GM23338 (cell line): ENCODE measurements at regions not wholly inside any gene's neighbourhood (a gene's known extent, or its start where the extent isn't known, plus 50 kb on each side); places are given as distances from the start of the nearest gene placed in this dataset.

Experiments
- ATAC-seq: fragments of 200-7000 bp; cut with Tn5 transposase; 3 replicates; pipeline ENCODE4 v1.9.1; 2020
- DNase-seq: peaks from one replicate; pipeline ENCODE4 v3.0.0-alpha.2; 2015; ENCODE audit warnings: low spot score
- H2AFZ ChIP-seq: fragments of 200-600 bp; sonication (generic); 2 replicates; pipeline ENCODE4 v1.8.0; 2016; ENCODE audit warnings: antibody characterized with exemption, mild to moderate bottlenecking, moderate library complexity
- H3F3A ChIP-seq: fragments of 200-600 bp; sonication (generic); replicated peaks from 2 replicates; pipeline ENCODE4 v1.8.0; 2017; ENCODE audit warnings: antibody characterized with exemption, mixed run types, low read depth
- H3K27ac ChIP-seq: fragments of 200-600 bp; sonication (generic); 2 replicates; pipeline ENCODE4 v1.6.1; 2016; ENCODE audit warnings: low read depth
- H3K27me3 ChIP-seq: fragments of 200-600 bp; sonication (generic); 2 replicates; pipeline ENCODE4 v1.8.0; 2016; ENCODE audit warnings: mild to moderate bottlenecking, mixed run types, moderate library complexity; ENCODE audit not compliant: insufficient read depth
- H3K36me3 ChIP-seq: fragments of 200-600 bp; sonication (generic); 2 replicates; pipeline ENCODE4 v1.8.0; 2016; ENCODE audit warnings: mild to moderate bottlenecking; ENCODE audit not compliant: insufficient read depth
- H3K4me1 ChIP-seq: fragments of 200-600 bp; sonication (generic); 2 replicates; pipeline ENCODE4 v1.8.0; 2016; ENCODE audit warnings: mild to moderate bottlenecking, moderate library complexity; ENCODE audit not compliant: insufficient read depth
- H3K4me2 ChIP-seq: fragments of 200-600 bp; sonication (generic); 2 replicates; pipeline ENCODE4 v1.7.1; 2017; ENCODE audit warnings: mixed run types
- H3K4me3 ChIP-seq: fragments of 200-600 bp; sonication (generic); 2 replicates; pipeline ENCODE4 v1.6.1; 2016; ENCODE audit warnings: mixed run types
- H3K79me2 ChIP-seq: fragments of 200-600 bp; sonication (generic); replicated peaks from 2 replicates; pipeline ENCODE4 v1.8.0; 2017; ENCODE audit warnings: mild to moderate bottlenecking; ENCODE audit not compliant: insufficient read depth
- H3K9me2 ChIP-seq: fragments of 200-600 bp; sonication (generic); 2 replicates; pipeline ENCODE4 v1.8.0; 2017; ENCODE audit not compliant: insufficient read depth
- H4K20me1 ChIP-seq: fragments of 200-600 bp; sonication (generic); replicated peaks from 2 replicates; pipeline ENCODE4 v1.8.0; 2017; ENCODE audit warnings: mild to moderate bottlenecking; ENCODE audit not compliant: insufficient read depth
- H3K27ac Mint-ChIP-seq: 2 replicates; pipeline ENCODE4 v1.8.0; 2020; ENCODE audit warnings: inconsistent platforms, mild to moderate bottlenecking, moderate library complexity, mixed read lengths
- H3K27me3 Mint-ChIP-seq: 3 replicates; pipeline ENCODE4 v1.8.0; 2022; ENCODE audit warnings: low read depth, mild to moderate bottlenecking, moderate library complexity, mixed read lengths, inconsistent platforms; ENCODE audit not compliant: insufficient read depth, poor library complexity
- H3K36me3 Mint-ChIP-seq: 3 replicates; pipeline ENCODE4 v1.8.0; 2021; ENCODE audit warnings: low read depth, mild to moderate bottlenecking, inconsistent platforms, moderate library complexity, mixed read lengths
- H3K4me1 Mint-ChIP-seq: 3 replicates; pipeline ENCODE4 v1.8.0; 2020; ENCODE audit warnings: mild to moderate bottlenecking, inconsistent platforms, mixed read lengths
- H3K4me3 Mint-ChIP-seq: 3 replicates; pipeline ENCODE4 v1.8.0; 2021; ENCODE audit warnings: moderate library complexity, mild to moderate bottlenecking, inconsistent platforms, mixed read lengths
- H3K9me3 Mint-ChIP-seq: 3 replicates; pipeline ENCODE4 v1.8.0; 2020; ENCODE audit warnings: moderate library complexity, mild to moderate bottlenecking, inconsistent platforms, mixed read lengths
- CREB1 ChIP-seq: fragments of 250-450 bp; sonication (Bioruptor Pico); IDR thresholded peaks from 2 replicates; pipeline ENCODE4 v1.5.0; 2020; ENCODE audit warnings: low read depth, mild to moderate bottlenecking, moderate library complexity
- EZH2phosphoT487 ChIP-seq: fragments of 200-600 bp; sonication (generic); IDR thresholded peaks from one replicate; pipeline ENCODE4 v1.8.1; 2018; ENCODE audit warnings: antibody characterized with exemption; ENCODE audit not compliant: unreplicated experiment
- STAT1 ChIP-seq: IDR thresholded peaks from one replicate; pipeline ENCODE4 v1.6.1; 2016; ENCODE audit warnings: antibody characterized with exemption; ENCODE audit not compliant: unreplicated experiment
- ZNF114 ChIP-seq: fragments of 250-450 bp; sonication (Bioruptor Pico); IDR thresholded peaks from 2 replicates; pipeline ENCODE4 v1.5.0; 2020; ENCODE audit warnings: mild to moderate bottlenecking, moderate library complexity
- ZNF331 ChIP-seq: fragments of 250-450 bp; sonication (Bioruptor Pico); IDR thresholded peaks from 2 replicates; pipeline ENCODE4 v1.5.0; 2020; ENCODE audit warnings: low read depth, mild to moderate bottlenecking, moderate library complexity
- TF ChIP-seq, protein P1 (sequence below): fragments of 250-450 bp; sonication (Bioruptor Pico); IDR thresholded peaks from 2 replicates; pipeline ENCODE4 v1.5.0; 2020; ENCODE audit warnings: mild to moderate bottlenecking, moderate library complexity
- TF ChIP-seq, protein P2 (sequence below), 2 experiments: fragments of 200-600 bp in 1 of 2; sonication (generic) in 1 of 2; conservative IDR thresholded peaks; 2 replicates each; pipeline versions ENCODE4 v1.5.1 to v1.6.1; 2016 to 2017; ENCODE audit warnings: antibody characterized with exemption in 2 of 2, low read depth in 2 of 2, mild to moderate bottlenecking in 2 of 2, moderate library complexity in 1 of 2
- TF ChIP-seq, protein P3 (sequence below): IDR thresholded peaks from 2 replicates; pipeline ENCODE4 v1.6.1; 2016; ENCODE audit warnings: antibody characterized with exemption

DNA sequence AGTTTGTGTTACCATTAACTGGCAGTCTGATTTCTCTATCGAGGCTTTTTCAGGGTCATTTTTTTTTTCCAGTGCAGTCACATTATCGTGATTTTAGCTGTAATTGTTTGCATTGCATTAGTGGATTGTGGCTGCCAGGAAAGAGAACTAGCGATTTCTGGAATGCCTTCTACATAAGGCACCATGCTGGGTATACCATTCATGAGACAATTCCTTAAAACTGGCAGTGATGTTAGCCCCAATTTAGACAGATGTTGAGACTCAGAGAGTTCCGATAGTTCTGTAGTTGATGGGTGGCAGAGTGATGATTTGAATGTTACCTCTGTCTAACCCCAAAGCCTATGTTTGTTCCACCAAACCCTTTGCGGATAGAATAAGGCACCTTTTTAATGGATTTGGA, 175.4 kb upstream of the TENM3 start:
- ATAC-seq (no peak), DNase-seq (no peak)
- H3K4me3 ChIP-seq = no peak overlapping the region
- H4K20me1 ChIP-seq = no peaks in the 10 kb centered on the region
- Mint-ChIP-seq H3K36me3 (peaks cover 13% of the 10 kb centered on the region; the same call in 2 of the 3 replicates), H3K4me1 (peaks cover 25% of the 10 kb centered on the region), H3K4me3 (no peak overlapping the region), H3K9me3 (peaks cover 4% of the 10 kb centered on the region; the same call in 1 of the 3 replicates), H3K27me3 (no peaks in the 10 kb centered on the region), H3K27ac (peak overlapping the region; percentile 54; the same call in 1 of the 2 replicates)
- H3F3A ChIP-seq = no peaks in the 10 kb centered on the region
- TF ChIP-seq, protein P1, sequence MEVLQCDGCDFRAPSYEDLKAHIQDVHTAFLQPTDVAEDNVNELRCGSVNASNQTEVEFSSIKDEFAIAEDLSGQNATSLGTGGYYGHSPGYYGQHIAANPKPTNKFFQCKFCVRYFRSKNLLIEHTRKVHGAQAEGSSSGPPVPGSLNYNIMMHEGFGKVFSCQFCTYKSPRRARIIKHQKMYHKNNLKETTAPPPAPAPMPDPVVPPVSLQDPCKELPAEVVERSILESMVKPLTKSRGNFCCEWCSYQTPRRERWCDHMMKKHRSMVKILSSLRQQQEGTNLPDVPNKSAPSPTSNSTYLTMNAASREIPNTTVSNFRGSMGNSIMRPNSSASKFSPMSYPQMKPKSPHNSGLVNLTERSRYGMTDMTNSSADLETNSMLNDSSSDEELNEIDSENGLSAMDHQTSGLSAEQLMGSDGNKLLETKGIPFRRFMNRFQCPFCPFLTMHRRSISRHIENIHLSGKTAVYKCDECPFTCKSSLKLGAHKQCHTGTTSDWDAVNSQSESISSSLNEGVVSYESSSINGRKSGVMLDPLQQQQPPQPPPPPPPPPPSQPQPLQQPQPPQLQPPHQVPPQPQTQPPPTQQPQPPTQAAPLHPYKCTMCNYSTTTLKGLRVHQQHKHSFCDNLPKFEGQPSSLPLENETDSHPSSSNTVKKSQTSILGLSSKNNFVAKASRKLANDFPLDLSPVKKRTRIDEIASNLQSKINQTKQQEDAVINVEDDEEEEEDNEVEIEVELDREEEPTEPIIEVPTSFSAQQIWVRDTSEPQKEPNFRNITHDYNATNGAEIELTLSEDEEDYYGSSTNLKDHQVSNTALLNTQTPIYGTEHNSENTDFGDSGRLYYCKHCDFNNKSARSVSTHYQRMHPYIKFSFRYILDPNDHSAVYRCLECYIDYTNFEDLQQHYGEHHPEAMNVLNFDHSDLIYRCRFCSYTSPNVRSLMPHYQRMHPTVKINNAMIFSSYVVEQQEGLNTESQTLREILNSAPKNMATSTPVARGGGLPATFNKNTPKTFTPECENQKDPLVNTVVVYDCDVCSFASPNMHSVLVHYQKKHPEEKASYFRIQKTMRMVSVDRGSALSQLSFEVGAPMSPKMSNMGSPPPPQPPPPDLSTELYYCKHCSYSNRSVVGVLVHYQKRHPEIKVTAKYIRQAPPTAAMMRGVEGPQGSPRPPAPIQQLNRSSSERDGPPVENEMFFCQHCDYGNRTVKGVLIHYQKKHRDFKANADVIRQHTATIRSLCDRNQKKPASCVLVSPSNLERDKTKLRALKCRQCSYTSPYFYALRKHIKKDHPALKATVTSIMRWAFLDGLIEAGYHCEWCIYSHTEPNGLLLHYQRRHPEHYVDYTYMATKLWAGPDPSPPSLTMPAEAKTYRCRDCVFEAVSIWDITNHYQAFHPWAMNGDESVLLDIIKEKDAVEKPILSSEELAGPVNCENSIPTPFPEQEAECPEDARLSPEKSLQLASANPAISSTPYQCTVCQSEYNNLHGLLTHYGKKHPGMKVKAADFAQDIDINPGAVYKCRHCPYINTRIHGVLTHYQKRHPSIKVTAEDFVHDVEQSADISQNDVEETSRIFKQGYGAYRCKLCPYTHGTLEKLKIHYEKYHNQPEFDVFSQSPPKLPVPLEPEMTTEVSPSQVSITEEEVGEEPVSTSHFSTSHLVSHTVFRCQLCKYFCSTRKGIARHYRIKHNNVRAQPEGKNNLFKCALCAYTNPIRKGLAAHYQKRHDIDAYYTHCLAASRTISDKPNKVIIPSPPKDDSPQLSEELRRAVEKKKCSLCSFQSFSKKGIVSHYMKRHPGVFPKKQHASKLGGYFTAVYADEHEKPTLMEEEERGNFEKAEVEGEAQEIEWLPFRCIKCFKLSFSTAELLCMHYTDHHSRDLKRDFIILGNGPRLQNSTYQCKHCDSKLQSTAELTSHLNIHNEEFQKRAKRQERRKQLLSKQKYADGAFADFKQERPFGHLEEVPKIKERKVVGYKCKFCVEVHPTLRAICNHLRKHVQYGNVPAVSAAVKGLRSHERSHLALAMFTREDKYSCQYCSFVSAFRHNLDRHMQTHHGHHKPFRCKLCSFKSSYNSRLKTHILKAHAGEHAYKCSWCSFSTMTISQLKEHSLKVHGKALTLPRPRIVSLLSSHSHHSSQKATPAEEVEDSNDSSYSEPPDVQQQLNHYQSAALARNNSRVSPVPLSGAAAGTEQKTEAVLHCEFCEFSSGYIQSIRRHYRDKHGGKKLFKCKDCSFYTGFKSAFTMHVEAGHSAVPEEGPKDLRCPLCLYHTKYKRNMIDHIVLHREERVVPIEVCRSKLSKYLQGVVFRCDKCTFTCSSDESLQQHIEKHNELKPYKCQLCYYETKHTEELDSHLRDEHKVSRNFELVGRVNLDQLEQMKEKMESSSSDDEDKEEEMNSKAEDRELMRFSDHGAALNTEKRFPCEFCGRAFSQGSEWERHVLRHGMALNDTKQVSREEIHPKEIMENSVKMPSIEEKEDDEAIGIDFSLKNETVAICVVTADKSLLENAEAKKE (CRISPR knock-in tag) = no peak
- TF ChIP-seq CREB1 (no peak), ZNF114 (CRISPR knock-in tag) (no peak), ZNF331 (CRISPR knock-in tag) (no peak), STAT1 (no peak), EZH2phosphoT487 (no peak)
- TF ChIP-seq, protein P2, sequence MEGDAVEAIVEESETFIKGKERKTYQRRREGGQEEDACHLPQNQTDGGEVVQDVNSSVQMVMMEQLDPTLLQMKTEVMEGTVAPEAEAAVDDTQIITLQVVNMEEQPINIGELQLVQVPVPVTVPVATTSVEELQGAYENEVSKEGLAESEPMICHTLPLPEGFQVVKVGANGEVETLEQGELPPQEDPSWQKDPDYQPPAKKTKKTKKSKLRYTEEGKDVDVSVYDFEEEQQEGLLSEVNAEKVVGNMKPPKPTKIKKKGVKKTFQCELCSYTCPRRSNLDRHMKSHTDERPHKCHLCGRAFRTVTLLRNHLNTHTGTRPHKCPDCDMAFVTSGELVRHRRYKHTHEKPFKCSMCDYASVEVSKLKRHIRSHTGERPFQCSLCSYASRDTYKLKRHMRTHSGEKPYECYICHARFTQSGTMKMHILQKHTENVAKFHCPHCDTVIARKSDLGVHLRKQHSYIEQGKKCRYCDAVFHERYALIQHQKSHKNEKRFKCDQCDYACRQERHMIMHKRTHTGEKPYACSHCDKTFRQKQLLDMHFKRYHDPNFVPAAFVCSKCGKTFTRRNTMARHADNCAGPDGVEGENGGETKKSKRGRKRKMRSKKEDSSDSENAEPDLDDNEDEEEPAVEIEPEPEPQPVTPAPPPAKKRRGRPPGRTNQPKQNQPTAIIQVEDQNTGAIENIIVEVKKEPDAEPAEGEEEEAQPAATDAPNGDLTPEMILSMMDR (conservative IDR thresholded peaks at IDR 0.05; ENCODE audit: low read depth in 2 of 2) = no peak
- TF ChIP-seq, protein P3, sequence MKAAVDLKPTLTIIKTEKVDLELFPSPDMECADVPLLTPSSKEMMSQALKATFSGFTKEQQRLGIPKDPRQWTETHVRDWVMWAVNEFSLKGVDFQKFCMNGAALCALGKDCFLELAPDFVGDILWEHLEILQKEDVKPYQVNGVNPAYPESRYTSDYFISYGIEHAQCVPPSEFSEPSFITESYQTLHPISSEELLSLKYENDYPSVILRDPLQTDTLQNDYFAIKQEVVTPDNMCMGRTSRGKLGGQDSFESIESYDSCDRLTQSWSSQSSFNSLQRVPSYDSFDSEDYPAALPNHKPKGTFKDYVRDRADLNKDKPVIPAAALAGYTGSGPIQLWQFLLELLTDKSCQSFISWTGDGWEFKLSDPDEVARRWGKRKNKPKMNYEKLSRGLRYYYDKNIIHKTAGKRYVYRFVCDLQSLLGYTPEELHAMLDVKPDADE = no peak
- no peak overlapping the region for H3K27ac ChIP-seq
- no peaks in the 10 kb centered on the region for H3K79me2 ChIP-seq
- H3K4me2 ChIP-seq = 0 out of 2 replicates have a peak overlapping the region, but pooled peaks have one; percentile 5
- H3K9me2 ChIP-seq = no peaks in the 10 kb centered on the region
- no peaks in the 10 kb centered on the region for H3K27me3 ChIP-seq
- peaks cover 14% of the 10 kb centered on the region for H3K4me1 ChIP-seq
- H2AFZ ChIP-seq = no peak overlapping the region
- H3K36me3 ChIP-seq = 0 out of 2 replicates have a peak, but pooled peaks cover 4% of the 10 kb centered on the region
